SKM-1 (cell line): ENCODE measurements at regions not wholly inside any gene's neighbourhood (a gene's known extent, or its start where the extent isn't known, plus 50 kb on each side); places are given as distances from the start of the nearest gene placed in this dataset.

Source experiments
- DNase-seq: peaks from one replicate; lab custom pipeline; 2025; ENCODE audit not compliant: unreplicated experiment; lab: John Stamatoyannopoulos, UW

GRCh38 chr3:124591699-124592098, 138.6 kb upstream of the UMPS start:
- no peak for DNase-seq

GRCh38 chr3:124592658-124593441, 137.4 kb upstream of the UMPS start:
- no peak for DNase-seq

- DNase-seq = no peak
Measured at GRCh38 chr3:124593442-124593829, 136.8 kb upstream of the UMPS start.

- no peak for DNase-seq
Measured at GRCh38 chr3:124594581-124594980, 135.7 kb upstream of the UMPS start.

GRCh38 chr3:124597273-124597672, 133.0 kb upstream of the UMPS start:
- DNase-seq = no peak

- no peak for DNase-seq
Measured at GRCh38 chr3:124597979-124598378, 132.3 kb upstream of the UMPS start.

GRCh38 chr3:124599147-124599765, 131.0 kb upstream of the UMPS start:
- DNase-seq = no peak

- DNase-seq = no peak
Measured at GRCh38 chr3:124599779-124600693, 130.2 kb upstream of the UMPS start.

- no peak for DNase-seq
Measured at GRCh38 chr3:124600765-124601164, 129.5 kb upstream of the UMPS start.

GRCh38 chr3:124601190-124601589, 129.1 kb upstream of the UMPS start:
- DNase-seq = no peak

GRCh38 chr3:124602980-124603627, 127.1 kb upstream of the UMPS start:
- no peak for DNase-seq

- no peak for DNase-seq
Measured at GRCh38 chr3:124605781-124606579, 124.3 kb upstream of the UMPS start.

GRCh38 chr3:124607163-124607562, 123.1 kb upstream of the UMPS start:
- no peak for DNase-seq

GRCh38 chr3:124609402-124609801, 120.8 kb upstream of the UMPS start:
- DNase-seq = no peak

GRCh38 chr3:124610130-124610529, 120.1 kb upstream of the UMPS start:
- no peak for DNase-seq

- no peak for DNase-seq
Measured at GRCh38 chr3:124611520-124611919, 118.7 kb upstream of the UMPS start.

GRCh38 chr3:124615896-124616543, 114.2 kb upstream of the UMPS start:
- peak; percentile 48 for DNase-seq

- no peak for DNase-seq
Measured at GRCh38 chr3:124617177-124617576, 113.1 kb upstream of the UMPS start.

GRCh38 chr3:124619887-124620599, 110.2 kb upstream of the UMPS start:
- DNase-seq = no peak
